Smooth muscle cell (in vitro differentiated cells): ENCODE measurements at regions not wholly inside any gene's neighbourhood (a gene's known extent, or its start where the extent isn't known, plus 50 kb on each side); places are given as distances from the start of the nearest gene placed in this dataset.

Experiments
- DNase-seq: peaks from one replicate; lab custom pipeline; 2025; ENCODE audit not compliant: unreplicated experiment; lab: John Stamatoyannopoulos, UW
- H2AFZ ChIP-seq: fragments of 200-600 bp; sonication (generic); 2 replicates; pipeline ENCODE4 v1.6.0; 2016; ENCODE audit warnings: antibody characterized with exemption, low read depth, mild to moderate bottlenecking
- H3F3A ChIP-seq: fragments of 200-600 bp; sonication (generic); 2 replicates; pipeline ENCODE4 v1.6.0; 2017; ENCODE audit warnings: antibody characterized with exemption, low read depth
- H3K27ac ChIP-seq: fragments of 200-600 bp; sonication (generic); 2 replicates; pipeline ENCODE4 v1.5.1; 2016; ENCODE audit warnings: low read depth, mild to moderate bottlenecking
- H3K27me3 ChIP-seq: fragments of 200-600 bp; sonication (generic); 2 replicates; pipeline ENCODE4 v1.6.1; 2016; ENCODE audit warnings: low read depth, mild to moderate bottlenecking
- H3K36me3 ChIP-seq: fragments of 200-600 bp; sonication (generic); 2 replicates; pipeline ENCODE4 v1.5.1; 2016; ENCODE audit warnings: low read depth
- H3K4me1 ChIP-seq: fragments of 200-600 bp; sonication (generic); 2 replicates; pipeline ENCODE4 v1.5.1; 2016; ENCODE audit warnings: low read depth
- H3K4me2 ChIP-seq: fragments of 200-600 bp; sonication (generic); 2 replicates; pipeline ENCODE4 v1.6.0; 2016; ENCODE audit warnings: mild to moderate bottlenecking
- H3K4me3 ChIP-seq: fragments of 200-600 bp; sonication (generic); 2 replicates; pipeline ENCODE4 v1.5.1; 2016; ENCODE audit warnings: mild to moderate bottlenecking
- H3K79me2 ChIP-seq: fragments of 200-600 bp; sonication (generic); 2 replicates; pipeline ENCODE4 v1.6.0; 2016; ENCODE audit warnings: low read depth, mild to moderate bottlenecking
- H3K9ac ChIP-seq: fragments of 200-600 bp; sonication (generic); 2 replicates; pipeline ENCODE4 v1.6.0; 2016; ENCODE audit warnings: low read depth
- H3K9me3 ChIP-seq: fragments of 200-600 bp; sonication (generic); replicated peaks from 2 replicates; pipeline ENCODE4 v1.5.1; 2016; ENCODE audit warnings: low read depth
- H4K20me1 ChIP-seq: fragments of 200-600 bp; sonication (generic); 2 replicates; pipeline ENCODE4 v1.6.0; 2016; ENCODE audit warnings: low read depth
- WGBS: methylation state at CpG from one replicate; pipeline ENCODE4 v1.1.7; 2016; ENCODE audit warnings: low lambda C conversion rate; 5-methylcytosine and 5-hydroxymethylcytosine counted together
- TF ChIP-seq, protein P1 (sequence below): fragments of 200-600 bp; sonication (generic); IDR thresholded peaks from 2 replicates; pipeline ENCODE4 v1.5.1; 2017; ENCODE audit warnings: borderline replicate concordance, mild to moderate bottlenecking, antibody characterized with exemption; ENCODE audit not compliant: insufficient read depth, poor library complexity, severe bottlenecking

DNA sequence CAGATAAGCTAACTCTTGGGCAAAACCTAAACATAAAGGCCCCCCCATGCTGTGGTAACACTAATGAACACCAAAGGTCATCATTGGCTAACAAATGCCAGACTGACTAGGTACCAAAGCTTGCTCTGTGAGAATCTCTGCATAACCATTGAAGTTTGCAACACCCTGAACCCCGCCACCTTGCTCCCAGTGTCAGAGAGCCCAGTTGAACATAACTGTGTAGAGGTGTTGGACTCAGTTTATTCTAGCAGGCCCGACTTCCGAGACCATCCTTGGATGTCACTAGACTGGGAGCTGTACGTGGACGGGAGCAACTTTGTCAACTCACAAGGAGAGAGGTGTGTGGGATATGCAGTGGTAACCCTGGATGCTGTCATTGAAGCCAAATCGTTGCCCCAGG lies 602.2 kb downstream of the UQCRFS1 start:
- no peaks in the 10 kb centered on the region for H3F3A ChIP-seq
- no peak overlapping the region for H2AFZ ChIP-seq
- H4K20me1 ChIP-seq = no peaks in the 10 kb centered on the region
- TF ChIP-seq, protein P1, sequence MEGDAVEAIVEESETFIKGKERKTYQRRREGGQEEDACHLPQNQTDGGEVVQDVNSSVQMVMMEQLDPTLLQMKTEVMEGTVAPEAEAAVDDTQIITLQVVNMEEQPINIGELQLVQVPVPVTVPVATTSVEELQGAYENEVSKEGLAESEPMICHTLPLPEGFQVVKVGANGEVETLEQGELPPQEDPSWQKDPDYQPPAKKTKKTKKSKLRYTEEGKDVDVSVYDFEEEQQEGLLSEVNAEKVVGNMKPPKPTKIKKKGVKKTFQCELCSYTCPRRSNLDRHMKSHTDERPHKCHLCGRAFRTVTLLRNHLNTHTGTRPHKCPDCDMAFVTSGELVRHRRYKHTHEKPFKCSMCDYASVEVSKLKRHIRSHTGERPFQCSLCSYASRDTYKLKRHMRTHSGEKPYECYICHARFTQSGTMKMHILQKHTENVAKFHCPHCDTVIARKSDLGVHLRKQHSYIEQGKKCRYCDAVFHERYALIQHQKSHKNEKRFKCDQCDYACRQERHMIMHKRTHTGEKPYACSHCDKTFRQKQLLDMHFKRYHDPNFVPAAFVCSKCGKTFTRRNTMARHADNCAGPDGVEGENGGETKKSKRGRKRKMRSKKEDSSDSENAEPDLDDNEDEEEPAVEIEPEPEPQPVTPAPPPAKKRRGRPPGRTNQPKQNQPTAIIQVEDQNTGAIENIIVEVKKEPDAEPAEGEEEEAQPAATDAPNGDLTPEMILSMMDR = no peak
- no peaks in the 10 kb centered on the region for H3K9me3 ChIP-seq
- no peaks in the 10 kb centered on the region for H3K36me3 ChIP-seq
- no peaks in the 10 kb centered on the region for H3K4me1 ChIP-seq
- no peak overlapping the region for H3K27ac ChIP-seq
- H3K4me2 ChIP-seq = no peak overlapping the region
- no peak overlapping the region for H3K9ac ChIP-seq
- no peaks in the 10 kb centered on the region for H3K27me3 ChIP-seq
- WGBS = 81% methylated on average over 6 of the region's 6 CpGs
- H3K4me3 ChIP-seq = no peak overlapping the region
- DNase-seq = no peak
- no peaks in the 10 kb centered on the region for H3K79me2 ChIP-seq

DNA sequence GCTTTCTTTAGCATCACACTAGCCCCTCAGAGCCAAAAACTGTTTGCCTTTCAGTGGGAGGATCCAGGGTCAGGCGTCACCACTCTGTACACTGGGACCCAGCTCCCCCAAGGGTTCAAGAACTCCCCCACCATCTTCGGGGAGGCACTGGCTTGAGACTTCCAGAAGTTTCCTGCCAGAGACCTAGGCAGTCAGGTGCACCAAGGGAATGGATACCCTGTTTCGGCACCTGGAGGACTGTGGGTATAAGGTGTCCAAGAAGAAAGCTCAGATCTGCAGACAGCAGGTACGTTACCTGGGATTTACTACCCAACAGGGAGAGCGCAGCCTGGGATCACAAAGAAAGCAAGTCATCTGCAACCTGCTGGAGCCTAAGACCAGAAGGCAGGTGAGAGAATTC lies 603.0 kb downstream of the UQCRFS1 start:
- 88% methylated on average over 5 of the region's 5 CpGs for WGBS
- no peaks in the 10 kb centered on the region for H3K4me1 ChIP-seq
- H3K36me3 ChIP-seq = no peaks in the 10 kb centered on the region
- no peaks in the 10 kb centered on the region for H4K20me1 ChIP-seq
- H2AFZ ChIP-seq = no peak overlapping the region
- no peak overlapping the region for H3K27ac ChIP-seq
- H3K4me3 ChIP-seq = no peak overlapping the region
- DNase-seq = no peak
- H3K4me2 ChIP-seq = no peak overlapping the region
- no peaks in the 10 kb centered on the region for H3F3A ChIP-seq
- H3K9ac ChIP-seq = no peak overlapping the region
- TF ChIP-seq, protein P1 = no peak
- H3K79me2 ChIP-seq = no peaks in the 10 kb centered on the region
- no peaks in the 10 kb centered on the region for H3K9me3 ChIP-seq
- no peaks in the 10 kb centered on the region for H3K27me3 ChIP-seq

DNA sequence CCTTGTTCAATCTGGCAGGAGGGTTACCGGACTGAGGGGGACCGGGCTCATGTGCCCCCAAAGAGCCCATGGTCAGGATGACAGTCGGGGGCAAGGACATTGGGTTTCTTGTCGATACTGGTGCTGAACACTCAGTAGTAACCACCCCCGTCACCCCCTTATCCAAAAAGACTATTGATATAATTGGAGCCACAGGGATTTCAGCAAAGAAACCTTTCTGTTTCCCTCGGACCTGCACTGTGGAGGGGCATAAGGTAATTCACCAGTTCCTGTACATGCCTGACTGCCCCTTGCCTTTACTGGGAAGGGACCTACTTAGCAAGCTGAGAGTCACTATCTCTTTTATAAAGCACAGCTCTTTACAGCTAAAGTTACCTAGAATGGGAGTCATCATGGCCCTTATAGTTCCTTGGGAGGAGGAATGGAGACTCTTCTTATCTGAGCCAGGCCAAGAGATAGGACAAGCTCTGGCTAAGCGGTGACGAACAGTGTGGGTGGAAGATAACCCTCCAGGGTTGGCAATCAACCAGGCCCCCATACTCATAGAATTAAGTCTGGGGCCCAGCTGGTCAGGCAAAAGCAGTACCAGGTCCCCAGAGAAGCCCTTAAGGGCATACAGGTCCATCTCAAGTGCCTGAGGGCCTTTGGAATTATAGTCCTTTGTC lies 603.7 kb downstream of the UQCRFS1 start:
- 86% methylated on average over 8 of the region's 8 CpGs for WGBS
- Histone ChIP-seq H4K20me1 (no peaks in the 10 kb centered on the region), H3K9ac (no peak overlapping the region), H3K36me3 (no peaks in the 10 kb centered on the region), H3K9me3 (no peaks in the 10 kb centered on the region), H3K4me1 (no peaks in the 10 kb centered on the region), H3F3A (no peaks in the 10 kb centered on the region), H3K79me2 (no peaks in the 10 kb centered on the region), H3K27ac (no peak overlapping the region), H3K27me3 (no peaks in the 10 kb centered on the region), H2AFZ (no peak overlapping the region), H3K4me2 (no peak overlapping the region), H3K4me3 (no peak overlapping the region)
- DNase-seq = no peak
- TF ChIP-seq, protein P1 = no peak

DNA sequence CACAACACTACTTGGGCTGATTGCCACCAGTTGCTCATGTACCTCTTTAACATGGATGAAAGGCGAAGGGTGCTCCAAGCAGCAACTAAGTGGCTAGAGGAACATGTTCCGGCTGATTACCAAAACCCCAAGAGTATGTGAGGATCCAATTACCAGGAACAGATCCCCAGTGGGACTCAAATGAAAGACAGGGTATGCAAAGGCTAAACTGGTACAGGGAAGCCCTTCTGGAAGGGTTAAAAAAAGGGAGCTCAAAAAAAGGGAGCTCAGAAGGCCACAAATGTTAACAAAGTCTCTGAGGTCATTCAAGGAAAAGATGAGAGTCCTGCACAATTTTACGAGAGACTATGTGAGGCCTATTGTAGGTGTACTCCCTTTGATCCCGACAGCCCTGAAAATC lies 604.7 kb downstream of the UQCRFS1 start:
- Histone ChIP-seq H3K9ac (no peak overlapping the region), H3K27me3 (no peaks in the 10 kb centered on the region), H3K9me3 (no peaks in the 10 kb centered on the region), H3K36me3 (no peaks in the 10 kb centered on the region), H4K20me1 (no peaks in the 10 kb centered on the region), H3F3A (no peaks in the 10 kb centered on the region), H3K4me1 (no peaks in the 10 kb centered on the region), H3K79me2 (no peaks in the 10 kb centered on the region), H3K27ac (no peak overlapping the region), H3K4me2 (no peak overlapping the region), H2AFZ (no peak overlapping the region), H3K4me3 (no peak overlapping the region)
- 91% methylated on average over 4 of the region's 4 CpGs for WGBS
- DNase-seq = no peak
- TF ChIP-seq, protein P1 = no peak
